ENCODE measurements at regions not wholly inside any gene's neighbourhood (a gene's known extent, or its start where the extent isn't known, plus 50 kb on each side); places are given as distances from the start of the nearest gene placed in this dataset.

- TF ChIP-seq BCL3 (IDR thresholded peaks at IDR 0.05) = no peak
- TF ChIP-seq CHD2 (IDR thresholded peaks at IDR 0.05; ENCODE audit: low read length, partially characterized antibody) = no peak
- no peak for TF ChIP-seq MAX (IDR thresholded peaks at IDR 0.05)
- TF ChIP-seq CHD4 (IDR thresholded peaks at IDR 0.05; ENCODE audit: borderline replicate concordance) = no peak
- TF ChIP-seq NR3C1 (IDR thresholded peaks at IDR 0.05) = no peak
- TF ChIP-seq POLR2A (IDR thresholded peaks at IDR 0.05; ENCODE audit: low read length) = no peak
- TF ChIP-seq JUN (IDR thresholded peaks at IDR 0.05) = no peak
- no peak for TF ChIP-seq CTCF (IDR thresholded peaks at IDR 0.05)
- no peak for TF ChIP-seq MAZ (IDR thresholded peaks at IDR 0.05; ENCODE audit: borderline replicate concordance, low read depth, low read length)
- TF ChIP-seq CEBPB (IDR thresholded peaks at IDR 0.05) = no peak
- TF ChIP-seq REST (IDR thresholded peaks at IDR 0.05) = no peak
- no peak for TF ChIP-seq EP300 (IDR thresholded peaks at IDR 0.05)
Measured at GRCh38 chr14:83491091-83491490, 1957.4 kb upstream of the SEL1L start.
